Panc1 (cell line): ENCODE measurements at regions not wholly inside any gene's neighbourhood (a gene's known extent, or its start where the extent isn't known, plus 50 kb on each side); places are given as distances from the start of the nearest gene placed in this dataset.

Experiments
- ATAC-seq: fragments of 200-7000 bp; cut with Tn5 transposase; 2 replicates; pipeline ENCODE4 v1.9.1; 2020; ENCODE audit warnings: mild to moderate bottlenecking, moderate library complexity
- BruUV-seq: library from RNA; stranded (reverse); fragments of 400-500 nt; replicated peaks from 2 replicates; lab custom pipeline; 2021; lab: Mats Ljungman, UMichigan
- CTCF ChIA-PET: fragments of 300-600 bp; sonication (Branson Sonifier 250); formaldehyde crosslinking; loops from one replicate; lab custom pipeline; 2022; ENCODE audit warnings: antibody characterized with exemption; lab: Charles Lee
- POLR2A ChIA-PET: fragments of 300-600 bp; sonication (Branson Sonifier 250); formaldehyde crosslinking; loops from one replicate; lab custom pipeline; 2022; ENCODE audit warnings: antibody characterized with exemption; lab: Charles Lee
- DNase-seq: peaks from one replicate; pipeline ENCODE4 v3.0.0-alpha.2; 2010; ENCODE audit warnings: low read depth, low spot score
- H3K27ac ChIP-seq: 2 replicates; pipeline ENCODE4 v1.5.1; 2011; ENCODE audit warnings: mild to moderate bottlenecking, low read length, inconsistent platforms
- H3K27me3 ChIP-seq: fragments of 200-500 bp; sonication (Bioruptor generic); 2 replicates; pipeline ENCODE4 v1.6.0; 2014; ENCODE audit warnings: low read length, inconsistent platforms; ENCODE audit not compliant: control insufficient read depth, insufficient read depth
- H3K36me3 ChIP-seq: fragments of 200-500 bp; sonication (Bioruptor generic); 2 replicates; pipeline ENCODE4 v1.5.1; 2014; ENCODE audit warnings: inconsistent platforms, mild to moderate bottlenecking, low read length, moderate library complexity; ENCODE audit not compliant: control insufficient read depth, insufficient read depth
- H3K4me1 ChIP-seq: 2 replicates; pipeline ENCODE4 v1.5.1; 2011; ENCODE audit warnings: inconsistent platforms, mild to moderate bottlenecking, low read length, moderate library complexity; ENCODE audit not compliant: control insufficient read depth, insufficient read depth
- H3K4me3 ChIP-seq, 2 experiments: 2 replicates each; pipeline ENCODE4 v1.5.1; 2011 to 2012; ENCODE audit warnings: low read depth in 2 of 2, low read length in 2 of 2, mild to moderate bottlenecking in 2 of 2, inconsistent platforms in 1 of 2, moderate library complexity in 1 of 2
- H3K9me3 ChIP-seq: fragments of 200-500 bp; sonication (Bioruptor generic); 2 replicates; pipeline ENCODE4 v1.5.1; 2014; ENCODE audit warnings: low read depth, mild to moderate bottlenecking, inconsistent platforms, low read length, moderate library complexity; ENCODE audit not compliant: control insufficient read depth, insufficient read depth
- CTCF ChIP-seq: fragments of 450-650 bp; IDR thresholded peaks from 2 replicates; pipeline ENCODE4 v1.5.1; 2017; ENCODE audit warnings: mild to moderate bottlenecking
- POLR2AphosphoS5 ChIP-seq: IDR thresholded peaks from 2 replicates; pipeline ENCODE4 v1.6.1; 2012; ENCODE audit warnings: mild to moderate bottlenecking, low read depth, low read length, moderate library complexity
- SIN3A ChIP-seq: IDR thresholded peaks from 2 replicates; pipeline ENCODE4 v1.6.1; 2012; ENCODE audit warnings: low read depth, mild to moderate bottlenecking, low read length, moderate library complexity, borderline replicate concordance; ENCODE audit not compliant: insufficient read depth
- TCF7L2 ChIP-seq: IDR thresholded peaks from 2 replicates; pipeline ENCODE4 v1.6.1; 2011; ENCODE audit warnings: mild to moderate bottlenecking, low read depth, low read length, inconsistent platforms
- in situ Hi-C: cut with HindIII; loops from 2 replicates; pipeline ENCODE4 v1.10.0; 2016; ENCODE audit warnings: low sequenced_read_pairs, low pct_unique_long_range_greater_than_20kb
- intact Hi-C: fragments of 100-400 bp; cut with micrococcal nuclease; formaldehyde crosslinking; loops from one replicate; pipeline ENCODE4 v1.10.0; 2022; ENCODE audit not compliant: unreplicated experiment
- TF ChIP-seq, protein P1 (sequence below), 2 experiments: IDR thresholded peaks; 2 replicates each; pipeline ENCODE4 v1.6.1; 2011 to 2012; ENCODE audit warnings: low read depth in 2 of 2, control low read depth in 1 of 2, low read length in 1 of 2, mild to moderate bottlenecking in 1 of 2, moderate library complexity in 1 of 2; ENCODE audit not compliant: insufficient read depth in 1 of 2

DNA sequence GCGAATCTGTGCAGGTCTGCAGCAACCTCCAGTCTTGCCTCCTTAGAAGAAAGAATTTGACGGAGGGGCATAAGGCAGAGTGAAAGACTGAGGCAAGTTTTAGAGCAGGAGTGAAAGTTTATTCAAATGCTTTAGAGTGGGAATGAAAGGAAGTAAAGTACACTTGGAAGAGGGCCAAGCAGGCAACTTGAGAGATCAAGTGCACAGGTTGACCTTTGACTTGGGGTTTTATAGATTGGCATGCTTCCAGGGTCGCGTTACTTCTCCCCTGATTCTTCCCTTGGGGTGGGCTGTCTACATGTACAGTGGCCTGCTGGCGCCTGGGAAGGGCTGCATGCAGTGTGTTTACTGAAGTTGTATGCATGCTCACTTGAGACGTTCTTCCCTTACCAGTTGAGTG lies 127.2 kb upstream of the FER start:
- intact Hi-C loops = no loop called here
- no peak for ATAC-seq
- ChIA-PET CTCF (no interaction called here), POLR2A (no interaction called here)
- no peaks in the 10 kb centered on the region for H3K4me1 ChIP-seq
- H3K36me3 ChIP-seq = no peaks in the 10 kb centered on the region
- H3K27me3 ChIP-seq = peaks cover 2% of the 10 kb centered on the region; the same call in 1 of the 2 replicates
- in situ Hi-C loops = no loop called here
- no peak overlapping the region for H3K4me3 ChIP-seq
- BruUV-seq = no TSS peak
- H3K27ac ChIP-seq = no peak overlapping the region
- no peak for DNase-seq
- TF ChIP-seq, protein P1, sequence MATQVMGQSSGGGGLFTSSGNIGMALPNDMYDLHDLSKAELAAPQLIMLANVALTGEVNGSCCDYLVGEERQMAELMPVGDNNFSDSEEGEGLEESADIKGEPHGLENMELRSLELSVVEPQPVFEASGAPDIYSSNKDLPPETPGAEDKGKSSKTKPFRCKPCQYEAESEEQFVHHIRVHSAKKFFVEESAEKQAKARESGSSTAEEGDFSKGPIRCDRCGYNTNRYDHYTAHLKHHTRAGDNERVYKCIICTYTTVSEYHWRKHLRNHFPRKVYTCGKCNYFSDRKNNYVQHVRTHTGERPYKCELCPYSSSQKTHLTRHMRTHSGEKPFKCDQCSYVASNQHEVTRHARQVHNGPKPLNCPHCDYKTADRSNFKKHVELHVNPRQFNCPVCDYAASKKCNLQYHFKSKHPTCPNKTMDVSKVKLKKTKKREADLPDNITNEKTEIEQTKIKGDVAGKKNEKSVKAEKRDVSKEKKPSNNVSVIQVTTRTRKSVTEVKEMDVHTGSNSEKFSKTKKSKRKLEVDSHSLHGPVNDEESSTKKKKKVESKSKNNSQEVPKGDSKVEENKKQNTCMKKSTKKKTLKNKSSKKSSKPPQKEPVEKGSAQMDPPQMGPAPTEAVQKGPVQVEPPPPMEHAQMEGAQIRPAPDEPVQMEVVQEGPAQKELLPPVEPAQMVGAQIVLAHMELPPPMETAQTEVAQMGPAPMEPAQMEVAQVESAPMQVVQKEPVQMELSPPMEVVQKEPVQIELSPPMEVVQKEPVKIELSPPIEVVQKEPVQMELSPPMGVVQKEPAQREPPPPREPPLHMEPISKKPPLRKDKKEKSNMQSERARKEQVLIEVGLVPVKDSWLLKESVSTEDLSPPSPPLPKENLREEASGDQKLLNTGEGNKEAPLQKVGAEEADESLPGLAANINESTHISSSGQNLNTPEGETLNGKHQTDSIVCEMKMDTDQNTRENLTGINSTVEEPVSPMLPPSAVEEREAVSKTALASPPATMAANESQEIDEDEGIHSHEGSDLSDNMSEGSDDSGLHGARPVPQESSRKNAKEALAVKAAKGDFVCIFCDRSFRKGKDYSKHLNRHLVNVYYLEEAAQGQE (IDR thresholded peaks at IDR 0.05; ENCODE audit: insufficient read depth in 1 of 2, low read depth in 2 of 2, low read length in 1 of 2) = no peak
- TF ChIP-seq TCF7L2 (no peak), POLR2AphosphoS5 (no peak), SIN3A (no peak), CTCF (no peak)
- no peaks in the 10 kb centered on the region for H3K9me3 ChIP-seq

DNA sequence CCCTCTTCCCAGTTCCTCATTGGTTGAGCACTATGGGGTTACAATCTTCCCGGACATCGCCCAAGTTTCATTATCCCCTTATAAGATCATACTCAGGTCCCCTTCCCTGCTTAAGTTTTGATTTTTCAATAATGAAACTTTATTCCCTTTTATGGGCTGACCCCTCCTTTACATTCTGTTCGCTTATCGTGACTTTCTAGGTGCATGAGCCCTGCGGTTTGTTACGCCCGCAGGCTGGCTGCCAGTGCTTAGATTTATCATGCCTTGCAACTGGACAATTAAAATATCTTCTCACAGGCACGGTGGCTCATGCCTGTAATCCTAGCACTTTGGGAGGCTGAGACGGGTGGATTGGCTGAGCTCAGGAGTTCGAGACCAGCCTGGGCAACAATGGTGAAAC lies 127.9 kb upstream of the FER start:
- DNase-seq = no peak
- no peak overlapping the region for H3K4me3 ChIP-seq
- in situ Hi-C loops (no loop called here), intact Hi-C loops (loop anchor here (5.0 kb wide), 1 partner anchor 98 kb away; no protein-coding TSS in a partner anchor)
- no peaks in the 10 kb centered on the region for H3K9me3 ChIP-seq
- TF ChIP-seq POLR2AphosphoS5 (no peak), SIN3A (no peak), CTCF (no peak), TCF7L2 (no peak)
- TF ChIP-seq, protein P1 (IDR thresholded peaks at IDR 0.05; ENCODE audit: insufficient read depth in 1 of 2, low read depth in 2 of 2, low read length in 1 of 2) = no peak
- no peaks in the 10 kb centered on the region for H3K4me1 ChIP-seq
- H3K27me3 ChIP-seq = peaks cover 6% of the 10 kb centered on the region; the same call in 1 of the 2 replicates
- H3K36me3 ChIP-seq = no peaks in the 10 kb centered on the region
- ChIA-PET CTCF (no interaction called here), POLR2A (no interaction called here)
- no TSS peak for BruUV-seq
- ATAC-seq = no peak
- no peak overlapping the region for H3K27ac ChIP-seq
